GM18873 (cell line): ENCODE measurements at regions not wholly inside any gene's neighbourhood (a gene's known extent, or its start where the extent isn't known, plus 50 kb on each side); places are given as distances from the start of the nearest gene placed in this dataset.
"Not testable (repeated sequence)": the region's sequence is repeated elsewhere in the genome, so short reads cannot be mapped to it uniquely, and the experiment has no call there.

ENCODE experiments used
- ATAC-seq: cut with Tn5 transposase; IDR thresholded peaks from one replicate; pipeline ENCODE4 v1.9.1; 2021; ENCODE audit warnings: mild to moderate bottlenecking, moderate library complexity, moderate number of reproducible peaks; ENCODE audit not compliant: unreplicated experiment, low FRiP score

DNA sequence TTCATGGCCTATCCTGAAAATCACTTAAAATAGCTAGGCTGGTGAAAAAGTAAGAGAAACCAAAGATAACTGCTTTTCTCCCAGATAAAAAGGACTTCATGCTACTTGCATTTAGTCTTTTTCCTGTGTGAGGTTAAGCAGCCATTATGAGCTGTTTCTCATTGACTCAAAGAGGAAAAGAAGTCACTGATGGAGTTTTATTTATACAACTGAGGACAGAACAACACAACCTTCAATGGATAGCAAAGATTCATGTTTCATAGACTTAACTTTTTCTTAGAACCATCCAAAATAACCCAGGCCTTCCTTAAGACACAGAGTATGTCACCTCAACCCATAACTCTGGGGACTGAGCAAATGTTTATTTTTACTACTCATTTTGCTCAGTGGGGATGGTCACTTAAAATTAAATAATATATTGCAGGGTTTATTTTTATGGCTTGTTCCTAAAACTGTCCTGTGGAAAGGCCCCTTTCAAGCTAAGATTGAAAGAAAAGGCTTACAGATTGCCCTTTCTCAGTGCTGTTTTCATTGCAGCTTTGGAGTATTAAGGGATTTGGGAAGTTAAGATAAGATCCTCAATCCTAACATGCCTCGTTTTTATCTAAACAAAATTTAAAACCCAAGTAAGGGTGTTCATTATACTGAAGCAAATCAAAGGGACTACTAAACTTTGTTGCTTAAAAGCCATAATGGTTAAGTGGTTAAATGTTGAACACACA, 252.6 kb upstream of the MAD2L1 start:
- ATAC-seq: no peak

DNA sequence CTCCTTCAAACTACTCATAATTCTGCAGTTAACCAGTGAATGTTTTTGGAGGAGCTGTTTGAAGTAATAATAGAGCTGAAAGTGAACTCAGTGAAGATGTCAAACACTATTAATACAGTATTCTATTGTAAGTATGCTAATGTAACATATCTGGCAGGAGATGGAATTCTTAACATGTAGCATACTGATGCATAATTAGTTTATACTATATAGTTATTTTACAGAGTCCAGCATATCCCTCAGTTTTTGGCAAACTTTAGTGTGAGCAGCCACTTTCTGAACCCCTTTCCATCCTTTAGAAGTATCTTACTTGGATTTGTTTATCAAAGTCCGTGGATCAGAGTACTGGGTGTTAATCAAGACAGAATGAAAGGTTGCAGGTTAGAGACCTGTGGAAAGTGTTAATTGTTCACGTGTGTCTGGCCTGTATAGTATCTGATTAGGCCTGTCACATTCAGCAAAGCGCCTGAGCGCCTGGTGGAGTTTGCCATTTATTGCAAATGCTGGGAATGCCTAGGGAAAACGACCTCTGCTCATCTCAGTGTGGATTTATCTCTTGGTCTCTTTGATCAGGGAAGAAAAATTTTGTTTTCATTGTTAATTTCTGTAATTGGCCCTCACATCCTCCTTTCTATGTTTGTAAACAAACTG, 251.7 kb upstream of the MAD2L1 start:
- no peak for ATAC-seq

- no peak for ATAC-seq
These were observed 251.1 kb upstream of the MAD2L1 start for GRCh38 chr4:120317713-120318112.

GRCh38 chr4:120316416-120316815, 249.8 kb upstream of the MAD2L1 start:
- no peak for ATAC-seq

GRCh38 chr4:120314969-120315368, 248.3 kb upstream of the MAD2L1 start:
- no peak for ATAC-seq

GRCh38 chr4:120304801-120305200, 238.2 kb upstream of the MAD2L1 start:
- ATAC-seq: no peak

DNA sequence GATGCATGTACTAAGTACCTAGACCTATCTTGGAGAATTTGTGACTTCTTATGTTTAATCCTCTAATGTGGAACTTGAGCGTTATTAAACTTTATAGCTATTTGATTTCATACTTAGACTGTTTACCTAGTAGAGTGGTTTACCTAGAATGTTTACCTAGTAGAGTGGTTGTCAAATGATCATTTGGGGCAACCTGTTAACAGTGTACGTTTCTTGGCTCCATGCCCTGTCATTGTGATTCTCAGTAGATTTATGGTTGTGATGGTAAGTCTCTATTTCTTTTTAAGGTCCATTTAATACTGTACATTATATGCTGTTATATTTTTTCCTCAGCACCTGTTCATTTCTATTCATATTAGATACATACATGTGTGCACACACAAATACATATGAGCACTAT, 233.0 kb upstream of the MAD2L1 start:
- no peak for ATAC-seq

GRCh38 chr4:120293341-120293740, 226.7 kb upstream of the MAD2L1 start:
- ATAC-seq: no peak

GRCh38 chr4:120291541-120291940, 224.9 kb upstream of the MAD2L1 start:
- no peak for ATAC-seq

- no peak for ATAC-seq
These were observed 223.9 kb upstream of the MAD2L1 start for GRCh38 chr4:120290553-120290952.

GRCh38 chr4:120286813-120287212, 220.2 kb upstream of the MAD2L1 start:
- no peak for ATAC-seq

DNA sequence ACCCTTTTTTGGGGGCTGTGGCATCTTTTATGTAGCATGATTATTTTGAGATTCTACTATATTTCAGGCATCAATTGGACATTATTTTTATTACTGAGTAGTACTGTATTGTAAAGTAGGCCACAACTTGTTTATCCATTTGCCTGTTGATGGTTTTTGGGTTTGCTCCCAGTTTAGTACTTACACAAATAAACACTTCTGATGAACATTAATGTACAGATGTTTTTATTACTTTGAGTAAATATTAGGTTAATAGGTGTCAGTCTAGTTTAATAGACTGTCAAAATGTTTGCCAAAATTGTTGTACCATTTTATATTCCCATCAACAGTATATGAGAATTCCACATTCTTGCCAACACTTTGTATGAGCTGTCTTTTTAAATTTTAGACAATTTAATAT, 214.9 kb upstream of the MAD2L1 start:
- no peak for ATAC-seq

- no peak for ATAC-seq
These were observed 210.7 kb upstream of the MAD2L1 start for GRCh38 chr4:120277391-120277790.

GRCh38 chr4:120266602-120267001, 200.0 kb upstream of the MAD2L1 start:
- no peak for ATAC-seq

DNA sequence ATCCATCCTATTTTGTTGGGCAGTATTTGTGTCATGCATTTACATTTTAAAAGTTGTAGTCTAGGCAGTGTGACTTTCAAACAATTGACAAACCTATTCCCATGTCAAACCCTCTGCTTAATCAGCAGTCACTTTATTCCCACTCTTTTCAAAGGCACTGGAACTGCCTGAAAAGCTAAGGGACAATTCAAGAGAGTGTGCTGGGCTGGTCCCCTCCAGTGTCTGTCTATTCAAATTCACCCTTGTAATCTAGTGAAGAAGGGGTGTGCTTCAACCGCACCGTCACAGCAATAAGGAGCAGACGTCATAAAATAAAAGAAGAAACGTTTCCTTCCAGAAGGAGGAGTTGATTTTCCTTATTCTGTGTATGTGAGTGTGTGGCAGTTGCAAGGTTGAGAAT, 197.0 kb upstream of the MAD2L1 start:
- ATAC-seq: no peak

- no peak for ATAC-seq
These were observed 194.5 kb upstream of the MAD2L1 start for GRCh38 chr4:120261117-120261516.

DNA sequence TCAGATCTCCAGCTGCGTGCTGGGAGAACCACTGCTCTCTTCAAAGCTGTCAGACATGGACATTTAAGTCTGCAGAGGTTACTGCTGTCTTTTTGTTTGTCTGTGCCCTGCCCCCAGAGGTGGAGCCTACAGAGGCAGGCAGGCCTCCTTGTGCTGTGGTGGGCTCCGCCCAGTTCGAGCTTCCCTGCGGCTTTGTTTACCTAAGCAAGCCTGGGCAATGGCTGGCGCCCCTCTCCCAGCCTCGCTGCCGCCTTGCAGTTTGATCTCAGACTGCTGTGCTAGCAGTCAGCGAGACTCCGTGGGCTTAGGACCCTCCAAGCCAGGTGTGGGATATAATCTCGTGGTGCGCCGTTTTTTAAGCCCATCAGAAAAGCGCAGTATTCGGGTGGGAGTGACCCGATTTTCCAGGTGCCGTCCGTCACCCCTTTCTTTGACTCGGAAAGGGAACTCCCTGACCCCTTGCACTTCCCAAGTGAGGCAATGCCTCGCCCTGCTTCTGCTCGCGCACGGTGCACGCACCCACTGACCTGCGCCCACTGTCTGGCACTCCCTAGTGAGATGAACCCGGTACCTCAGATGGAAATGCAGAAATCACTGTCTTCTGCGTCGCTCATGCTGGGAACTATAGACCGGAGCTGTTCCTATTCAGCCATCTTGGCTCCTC, 189.6 kb upstream of the MAD2L1 start:
- ATAC-seq: not testable (repeated sequence)

DNA sequence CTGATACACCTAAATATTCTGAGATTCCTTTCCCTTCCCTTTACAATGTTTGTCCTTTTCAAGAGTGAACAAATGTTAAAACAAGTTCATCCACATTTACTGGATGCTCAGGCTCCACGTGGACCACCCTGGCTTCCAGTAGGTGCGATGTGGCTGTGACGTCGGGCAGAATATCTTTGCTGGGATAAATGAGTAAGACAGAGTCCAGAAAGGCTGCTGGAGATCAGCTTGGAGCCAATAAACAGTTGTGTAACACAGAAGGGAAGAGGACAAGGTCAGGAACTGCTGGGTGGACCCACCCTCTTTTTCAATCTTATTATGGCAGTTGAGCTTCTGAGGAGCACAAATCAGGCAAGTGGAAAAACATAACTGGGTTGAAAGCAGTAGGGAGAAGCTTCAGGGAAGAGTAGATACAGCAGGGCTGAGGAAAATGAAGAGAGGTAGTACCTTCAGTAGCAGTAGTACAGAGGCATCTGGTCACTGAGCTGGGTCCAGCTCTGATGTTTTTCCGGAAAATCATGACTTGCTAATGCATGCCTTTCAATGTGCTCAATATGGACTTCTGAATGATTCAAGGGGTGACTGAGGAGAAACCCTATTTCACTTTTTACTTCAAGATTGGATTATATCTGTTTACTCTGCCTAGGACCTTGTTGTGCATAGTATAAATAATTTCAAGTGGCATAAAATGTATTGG, 171.8 kb upstream of the MAD2L1 start:
- ATAC-seq: no peak

- ATAC-seq: no peak
These were observed 170.2 kb upstream of the MAD2L1 start for GRCh38 chr4:120236873-120237272.

DNA sequence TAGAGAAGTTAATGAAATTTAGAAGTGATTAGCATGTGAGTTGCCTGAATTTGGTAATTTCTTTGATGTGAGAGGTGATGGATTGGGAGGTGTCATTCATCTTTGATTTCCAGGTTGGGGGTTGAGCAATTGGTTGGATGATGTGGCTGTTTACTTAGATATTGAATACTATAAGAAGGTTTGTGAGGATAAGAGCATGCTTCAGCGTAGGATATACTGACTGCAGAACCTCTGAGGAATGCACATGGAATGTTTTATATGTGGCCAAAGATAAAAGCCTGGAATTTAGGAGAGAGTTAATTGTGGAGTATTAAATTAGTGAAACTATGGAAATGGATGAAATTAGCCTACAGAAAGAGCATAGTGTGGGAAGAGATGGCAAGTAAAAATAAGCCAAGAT, 165.4 kb upstream of the MAD2L1 start:
- no peak for ATAC-seq

- no peak for ATAC-seq
These were observed 161.4 kb upstream of the MAD2L1 start for GRCh38 chr4:120228086-120228485.
